ENCODE measurements at regions not wholly inside any gene's neighbourhood (a gene's known extent, or its start where the extent isn't known, plus 50 kb on each side); places are given as distances from the start of the nearest gene placed in this dataset.

DNA sequence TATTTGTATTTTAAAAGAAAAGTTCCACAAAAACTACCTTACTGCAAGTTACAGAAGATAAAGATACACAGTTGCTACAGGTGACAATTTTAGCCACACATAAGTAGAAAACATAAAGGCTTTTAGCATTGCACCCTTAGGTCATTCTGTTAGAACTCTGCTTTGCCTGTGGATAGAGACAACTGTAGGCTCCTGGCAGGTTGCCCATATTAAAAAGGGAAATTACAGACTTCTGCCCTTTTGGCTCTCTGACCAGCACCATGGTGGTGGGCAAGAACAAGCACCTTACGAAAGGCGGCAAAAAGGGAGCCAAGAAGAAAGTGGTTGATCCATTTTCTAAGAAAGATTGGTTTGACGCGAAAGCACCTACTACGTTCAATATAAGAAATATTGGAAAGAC is 223.3 kb downstream of the MC4R start:
- TF ChIP-seq, protein P1, sequence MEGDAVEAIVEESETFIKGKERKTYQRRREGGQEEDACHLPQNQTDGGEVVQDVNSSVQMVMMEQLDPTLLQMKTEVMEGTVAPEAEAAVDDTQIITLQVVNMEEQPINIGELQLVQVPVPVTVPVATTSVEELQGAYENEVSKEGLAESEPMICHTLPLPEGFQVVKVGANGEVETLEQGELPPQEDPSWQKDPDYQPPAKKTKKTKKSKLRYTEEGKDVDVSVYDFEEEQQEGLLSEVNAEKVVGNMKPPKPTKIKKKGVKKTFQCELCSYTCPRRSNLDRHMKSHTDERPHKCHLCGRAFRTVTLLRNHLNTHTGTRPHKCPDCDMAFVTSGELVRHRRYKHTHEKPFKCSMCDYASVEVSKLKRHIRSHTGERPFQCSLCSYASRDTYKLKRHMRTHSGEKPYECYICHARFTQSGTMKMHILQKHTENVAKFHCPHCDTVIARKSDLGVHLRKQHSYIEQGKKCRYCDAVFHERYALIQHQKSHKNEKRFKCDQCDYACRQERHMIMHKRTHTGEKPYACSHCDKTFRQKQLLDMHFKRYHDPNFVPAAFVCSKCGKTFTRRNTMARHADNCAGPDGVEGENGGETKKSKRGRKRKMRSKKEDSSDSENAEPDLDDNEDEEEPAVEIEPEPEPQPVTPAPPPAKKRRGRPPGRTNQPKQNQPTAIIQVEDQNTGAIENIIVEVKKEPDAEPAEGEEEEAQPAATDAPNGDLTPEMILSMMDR (conservative IDR thresholded peaks at IDR 0.05; ENCODE audit: control insufficient read depth, insufficient read depth, low read depth, low read length) = no peak
- no peak for DNase-seq (ENCODE audit: low read depth)

DNA sequence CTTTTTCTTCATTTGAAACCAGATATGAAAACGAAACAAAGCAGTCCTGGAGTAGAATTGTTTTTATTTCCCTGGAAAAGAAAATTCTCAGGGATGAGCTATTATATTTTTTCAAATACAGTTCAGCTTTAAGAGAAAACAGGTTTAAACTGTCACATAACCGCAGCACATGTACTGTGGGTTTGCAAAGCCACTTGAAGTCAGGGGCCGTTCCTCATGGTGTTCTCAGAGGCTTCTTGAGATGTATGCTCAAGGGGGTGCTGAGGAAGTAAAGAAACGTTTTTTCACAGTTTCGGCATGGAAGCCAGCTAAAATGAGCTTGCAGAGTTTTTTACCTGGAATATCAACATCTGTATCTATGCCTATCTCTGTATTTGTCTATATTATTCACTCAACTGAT is 225.3 kb downstream of the MC4R start:
- TF ChIP-seq, protein P1 (conservative IDR thresholded peaks at IDR 0.05; ENCODE audit: control insufficient read depth, insufficient read depth, low read depth, low read length) = no peak
- no peak overlapping the region for H3K4me3 ChIP-seq (ENCODE audit: control insufficient read depth, low read depth, low read length)
- no peak for DNase-seq (ENCODE audit: low read depth)

More for the DNA sequence above, 223.3 kb downstream of the MC4R start:
- no peak overlapping the region for H3K4me3 ChIP-seq (ENCODE audit: control insufficient read depth, low read depth, low read length)

DNA sequence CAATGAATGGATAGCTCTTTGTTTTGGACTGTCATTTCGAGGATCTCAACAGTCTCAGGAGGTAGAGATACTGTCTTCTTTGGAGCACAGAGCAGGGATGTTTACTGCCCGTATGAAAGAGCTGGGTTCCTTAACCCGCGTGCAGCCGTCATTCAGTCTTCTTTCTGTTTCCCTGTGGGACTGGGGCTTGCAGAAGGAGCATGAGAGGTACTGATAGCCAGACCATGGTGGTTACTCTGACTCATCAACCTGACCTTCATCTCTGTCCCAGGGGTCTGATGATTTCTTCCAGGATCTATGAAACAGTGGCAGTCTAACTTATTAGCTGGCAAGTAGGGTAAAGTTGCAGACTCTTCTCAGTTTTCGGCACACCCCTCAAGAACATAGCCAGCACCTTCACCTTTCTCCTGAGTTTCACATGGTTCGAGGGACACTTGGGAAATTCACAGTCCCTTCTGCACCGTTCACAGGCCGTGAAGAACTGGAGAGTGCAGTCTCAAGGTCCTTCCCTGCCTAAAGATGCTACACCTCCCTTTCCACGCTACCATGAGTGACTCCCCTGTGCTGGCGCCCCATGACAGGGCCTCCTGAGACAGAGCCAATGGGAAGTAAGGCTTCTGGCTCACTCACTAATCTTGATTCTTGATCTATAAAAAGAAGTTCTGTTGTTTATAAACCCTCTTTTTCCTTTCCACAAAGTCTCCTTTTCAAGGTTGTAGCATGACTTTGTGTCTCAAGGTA is 226.2 kb downstream of the MC4R start:
- peak; percentile 67 for DNase-seq (ENCODE audit: low read depth)
- TF ChIP-seq, protein P1 (conservative IDR thresholded peaks at IDR 0.05; ENCODE audit: control insufficient read depth, insufficient read depth, low read depth, low read length) = no peak
- H3K4me3 ChIP-seq (ENCODE audit: control insufficient read depth, low read depth, low read length) = no peak overlapping the region

DNA sequence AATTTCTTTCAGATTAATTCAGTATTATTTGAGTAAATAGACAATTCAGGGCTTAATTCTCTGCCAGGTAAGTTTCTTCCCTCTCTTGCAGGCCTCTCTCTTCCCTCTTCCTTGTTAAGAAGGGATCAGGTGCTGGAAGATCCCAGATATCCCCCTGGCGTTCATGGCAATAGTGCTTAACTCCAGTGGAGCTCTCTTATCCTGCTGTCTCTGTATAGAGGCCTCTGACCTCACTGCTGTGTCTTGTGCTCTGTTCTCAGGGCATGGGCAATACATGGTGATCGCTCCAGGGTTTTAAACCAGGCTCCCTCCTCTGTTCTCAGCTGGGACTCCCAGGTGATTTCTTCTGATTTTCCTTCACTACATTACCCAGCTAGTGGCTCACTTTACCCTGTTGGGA is 226.8 kb downstream of the MC4R start:
- no peak for DNase-seq (ENCODE audit: low read depth)
- TF ChIP-seq, protein P1 (conservative IDR thresholded peaks at IDR 0.05; ENCODE audit: control insufficient read depth, insufficient read depth, low read depth, low read length) = no peak
- no peak overlapping the region for H3K4me3 ChIP-seq (ENCODE audit: control insufficient read depth, low read depth, low read length)

DNA sequence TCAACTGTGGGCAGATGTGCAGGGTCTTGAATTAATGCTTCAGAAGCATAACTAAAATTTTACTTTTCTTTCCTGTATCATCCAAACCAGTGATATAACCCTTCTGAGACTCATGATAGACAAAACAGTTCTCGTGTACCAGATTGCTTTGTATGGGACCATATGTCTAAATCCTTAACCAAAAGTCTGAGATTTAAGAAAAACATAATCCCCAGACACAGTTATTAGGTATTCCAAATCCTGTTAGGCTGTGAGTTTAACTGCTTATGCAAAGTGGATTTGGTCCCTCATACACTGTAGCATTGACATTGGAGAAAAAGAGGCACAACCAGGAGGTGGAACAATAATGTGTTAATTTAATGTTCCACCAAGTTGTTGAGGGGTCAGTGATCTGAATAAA is 235.0 kb downstream of the PMAIP1 start:
- H3K4me3 ChIP-seq (ENCODE audit: control insufficient read depth, low read depth, low read length) = no peak overlapping the region
- no peak for DNase-seq (ENCODE audit: low read depth)
- TF ChIP-seq, protein P1 (conservative IDR thresholded peaks at IDR 0.05; ENCODE audit: control insufficient read depth, insufficient read depth, low read depth, low read length) = no peak

DNA sequence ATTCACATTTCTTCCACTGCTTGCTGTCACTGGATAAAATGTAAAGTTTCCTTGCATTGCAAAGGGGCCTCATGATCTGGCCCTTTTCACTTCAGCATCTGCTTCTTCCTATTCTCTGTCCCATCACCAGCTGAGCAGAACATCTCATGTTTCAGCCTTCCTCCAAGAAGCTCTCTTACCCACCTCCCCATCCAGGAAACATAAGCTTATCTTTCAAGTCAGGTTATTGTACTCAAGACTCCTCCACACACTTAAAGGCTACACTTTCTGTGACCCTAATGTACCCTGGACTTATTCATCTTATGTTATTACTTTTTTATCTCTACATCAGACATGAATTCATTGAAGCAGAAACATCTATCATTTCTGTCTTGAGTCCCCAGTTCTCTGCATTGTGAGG is 230.5 kb downstream of the PMAIP1 start:
- no peak for DNase-seq (ENCODE audit: low read depth)
- TF ChIP-seq, protein P1 (conservative IDR thresholded peaks at IDR 0.05; ENCODE audit: control insufficient read depth, insufficient read depth, low read depth, low read length) = no peak
- H3K4me3 ChIP-seq (ENCODE audit: control insufficient read depth, low read depth, low read length) = no peak overlapping the region
